Fibroblast of mammary gland (primary cell): ENCODE measurements at regions not wholly inside any gene's neighbourhood (a gene's known extent, or its start where the extent isn't known, plus 50 kb on each side); places are given as distances from the start of the nearest gene placed in this dataset.

Source experiments
- DNase-seq: peaks from one replicate; pipeline ENCODE4 v3.0.0-alpha.2; 2010; ENCODE audit warnings: low read depth
- H3K4me3 ChIP-seq: 2 replicates; pipeline ENCODE4 v1.5.1; 2011; ENCODE audit warnings: low read depth, mild to moderate bottlenecking, low read length, moderate library complexity; ENCODE audit not compliant: control insufficient read depth
- TF ChIP-seq, protein P1 (sequence below): conservative IDR thresholded peaks from 2 replicates; pipeline ENCODE4 v1.5.1; 2011; ENCODE audit warnings: low read depth, low read length, inconsistent platforms; ENCODE audit not compliant: control insufficient read depth, insufficient read depth

DNA sequence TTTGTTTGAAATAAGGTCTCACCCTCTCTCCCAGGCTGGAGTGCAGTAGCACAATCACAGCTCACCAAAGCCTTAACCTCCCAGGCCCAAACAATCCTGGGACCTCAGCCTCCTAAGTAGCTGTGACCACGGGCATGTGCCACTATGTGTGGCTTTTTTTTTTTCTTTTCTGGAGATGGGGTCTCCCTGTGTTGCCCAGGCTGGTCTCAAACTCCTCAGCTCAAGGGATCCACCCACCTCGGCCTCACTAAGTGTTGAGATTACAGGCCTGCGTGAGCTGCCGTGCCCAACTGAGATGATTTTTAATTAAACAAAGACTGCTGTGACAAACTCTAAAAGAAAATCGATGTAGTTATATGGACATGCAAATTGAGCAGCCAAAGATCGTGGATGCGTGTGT, 768.4 kb upstream of the ADGRL2 start:
- TF ChIP-seq, protein P1, sequence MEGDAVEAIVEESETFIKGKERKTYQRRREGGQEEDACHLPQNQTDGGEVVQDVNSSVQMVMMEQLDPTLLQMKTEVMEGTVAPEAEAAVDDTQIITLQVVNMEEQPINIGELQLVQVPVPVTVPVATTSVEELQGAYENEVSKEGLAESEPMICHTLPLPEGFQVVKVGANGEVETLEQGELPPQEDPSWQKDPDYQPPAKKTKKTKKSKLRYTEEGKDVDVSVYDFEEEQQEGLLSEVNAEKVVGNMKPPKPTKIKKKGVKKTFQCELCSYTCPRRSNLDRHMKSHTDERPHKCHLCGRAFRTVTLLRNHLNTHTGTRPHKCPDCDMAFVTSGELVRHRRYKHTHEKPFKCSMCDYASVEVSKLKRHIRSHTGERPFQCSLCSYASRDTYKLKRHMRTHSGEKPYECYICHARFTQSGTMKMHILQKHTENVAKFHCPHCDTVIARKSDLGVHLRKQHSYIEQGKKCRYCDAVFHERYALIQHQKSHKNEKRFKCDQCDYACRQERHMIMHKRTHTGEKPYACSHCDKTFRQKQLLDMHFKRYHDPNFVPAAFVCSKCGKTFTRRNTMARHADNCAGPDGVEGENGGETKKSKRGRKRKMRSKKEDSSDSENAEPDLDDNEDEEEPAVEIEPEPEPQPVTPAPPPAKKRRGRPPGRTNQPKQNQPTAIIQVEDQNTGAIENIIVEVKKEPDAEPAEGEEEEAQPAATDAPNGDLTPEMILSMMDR, result no peak
- H3K4me3 ChIP-seq, result no peak overlapping the region
- DNase-seq, result no peak

DNA sequence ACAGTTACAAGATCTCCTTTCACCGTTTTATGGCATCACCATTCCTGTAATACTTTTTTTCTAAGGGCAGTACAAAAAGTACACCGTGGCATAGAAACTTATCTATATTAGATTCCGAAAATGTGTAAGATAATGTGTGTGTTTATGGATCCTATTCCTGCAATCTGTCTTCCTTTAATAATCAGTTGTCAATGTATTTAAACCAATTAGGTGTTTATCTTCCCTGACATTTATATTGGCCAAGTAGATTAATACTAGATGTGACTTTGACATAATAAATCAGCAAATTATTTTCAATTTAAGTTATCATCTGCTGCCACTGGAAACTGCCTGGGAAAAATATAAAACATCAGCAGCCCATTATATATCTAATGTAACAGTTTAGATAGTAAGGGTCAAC, 770.3 kb upstream of the ADGRL2 start:
- TF ChIP-seq, protein P1, result no peak
- DNase-seq, result no peak
- no peak overlapping the region for H3K4me3 ChIP-seq

DNA sequence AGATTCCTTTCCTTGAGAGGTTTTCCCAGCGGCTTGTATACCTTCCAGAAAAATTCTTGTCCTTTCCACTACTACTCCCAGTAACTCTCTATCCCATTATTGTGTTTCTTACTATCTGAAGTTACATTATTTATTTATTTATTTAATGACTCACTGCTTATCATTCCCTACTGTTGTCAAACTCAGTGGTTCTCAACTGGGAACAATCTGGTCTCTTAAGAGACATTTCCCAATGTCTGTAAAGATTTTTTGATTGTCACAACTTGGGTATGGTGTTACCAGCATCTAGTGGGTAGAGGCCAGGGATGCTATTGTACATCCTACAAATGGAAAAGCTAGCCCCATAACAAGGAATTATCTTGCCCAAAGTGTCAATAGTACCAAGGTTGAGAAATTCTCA, 771.5 kb upstream of the ADGRL2 start:
- H3K4me3 ChIP-seq, result no peak overlapping the region
- peak; percentile 16 for DNase-seq
- TF ChIP-seq, protein P1, result no peak

DNA sequence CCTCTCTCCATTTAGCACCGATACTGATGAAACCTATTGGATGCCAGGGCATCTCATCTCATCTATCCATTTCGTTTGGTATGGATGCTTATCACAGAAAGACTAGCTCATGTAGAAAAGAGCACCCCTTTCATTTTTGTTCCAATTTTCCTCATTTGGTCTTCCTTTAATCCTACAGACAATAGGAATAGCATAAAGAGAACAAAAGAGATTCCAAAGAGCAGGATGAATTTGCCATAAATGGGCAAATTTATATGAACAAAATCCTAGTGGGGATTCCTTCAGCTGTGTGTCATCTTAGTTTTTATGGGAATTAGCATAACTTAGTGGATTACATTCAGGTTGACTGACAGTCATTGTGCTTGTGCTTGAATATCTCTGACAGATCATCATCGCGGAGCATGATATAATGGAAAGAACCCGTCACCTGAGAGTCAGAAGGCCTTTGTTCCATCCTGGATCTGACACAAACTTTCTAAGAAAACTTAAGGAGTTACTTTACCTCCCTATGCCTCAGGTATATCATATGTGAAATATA, 777.5 kb upstream of the ADGRL2 start:
- TF ChIP-seq, protein P1, result no peak
- no peak for DNase-seq
- H3K4me3 ChIP-seq, result no peak overlapping the region

DNA sequence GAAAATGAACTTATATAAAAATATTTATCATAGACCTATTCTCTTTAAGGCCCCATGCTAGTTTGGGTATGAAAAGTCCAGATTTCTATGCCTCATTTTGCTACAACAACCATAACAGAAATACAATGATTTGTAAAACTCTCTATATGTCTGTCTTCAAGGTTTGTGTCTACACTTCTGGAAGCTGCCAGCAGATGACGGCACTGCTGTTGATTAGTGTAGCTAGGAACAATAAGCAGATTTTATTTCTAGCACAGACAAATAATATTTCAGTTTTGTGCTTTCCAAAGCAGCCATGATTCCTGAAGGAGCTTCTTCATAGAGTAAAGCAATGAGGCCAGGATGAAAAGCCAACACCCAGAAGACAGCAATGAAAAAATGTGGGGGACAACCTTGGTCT, 779.6 kb upstream of the ADGRL2 start:
- no peak overlapping the region for H3K4me3 ChIP-seq
- DNase-seq, result no peak
- TF ChIP-seq, protein P1, result no peak

DNA sequence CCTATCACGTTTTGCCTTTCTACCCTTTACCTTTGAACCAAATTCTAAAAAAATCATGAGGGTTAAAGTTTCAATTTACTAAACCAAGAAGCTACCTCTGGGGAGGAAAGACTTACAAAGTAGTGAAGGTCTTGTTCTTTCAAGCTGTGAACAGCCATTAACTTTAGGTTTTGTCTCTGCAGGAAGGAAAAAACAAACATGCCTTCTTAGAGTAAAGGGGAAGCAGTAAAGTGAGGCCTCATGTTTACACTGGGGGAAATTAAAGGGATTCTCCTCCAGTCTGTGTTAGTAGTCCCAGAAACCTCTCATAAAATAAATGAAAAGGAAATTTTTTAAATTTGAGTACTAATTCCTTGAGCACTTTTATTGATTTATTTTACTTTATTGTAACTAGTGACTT, 780.2 kb upstream of the ADGRL2 start:
- TF ChIP-seq, protein P1, result no peak
- H3K4me3 ChIP-seq, result no peak overlapping the region
- no peak for DNase-seq

DNA sequence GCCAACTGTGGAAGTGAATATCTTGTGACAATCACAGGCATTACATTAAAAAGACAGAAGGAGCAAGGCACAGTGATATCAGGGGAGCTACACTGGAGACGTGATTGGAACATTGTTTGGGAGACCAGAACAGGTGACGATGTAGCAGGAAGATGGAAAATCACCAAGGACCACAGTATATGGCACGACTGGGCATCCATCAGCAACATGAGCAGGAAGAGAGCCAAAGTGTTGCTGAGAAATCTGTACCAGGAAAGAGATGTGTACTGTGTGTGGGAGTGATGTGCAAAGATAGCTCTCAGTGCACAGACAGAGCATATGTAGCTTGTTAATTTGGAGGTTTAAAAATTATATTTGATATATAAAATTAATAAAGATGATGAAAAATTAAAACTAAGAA, 790.6 kb upstream of the ADGRL2 start:
- DNase-seq, result no peak
- TF ChIP-seq, protein P1, result no peak
- no peak overlapping the region for H3K4me3 ChIP-seq
